ENCODE measurements at regions not wholly inside any gene's neighbourhood (a gene's known extent, or its start where the extent isn't known, plus 50 kb on each side); places are given as distances from the start of the nearest gene placed in this dataset.

- TF ChIP-seq CTCF (IDR thresholded peaks at IDR 0.05) (no peak), POLR2A (IDR thresholded peaks at IDR 0.05) (no peak)
Measured at GRCh38 chr18:39344487-39344886, 1778.9 kb upstream of the CELF4 start.

Data from Peyer's patch (tissue), 4 donors.